ENCODE measurements at regions not wholly inside any gene's neighbourhood (a gene's known extent, or its start where the extent isn't known, plus 50 kb on each side); places are given as distances from the start of the nearest gene placed in this dataset.
A peak's percentile ranks its signal among the peaks of the same experiment; 100 is the strongest.

DNA sequence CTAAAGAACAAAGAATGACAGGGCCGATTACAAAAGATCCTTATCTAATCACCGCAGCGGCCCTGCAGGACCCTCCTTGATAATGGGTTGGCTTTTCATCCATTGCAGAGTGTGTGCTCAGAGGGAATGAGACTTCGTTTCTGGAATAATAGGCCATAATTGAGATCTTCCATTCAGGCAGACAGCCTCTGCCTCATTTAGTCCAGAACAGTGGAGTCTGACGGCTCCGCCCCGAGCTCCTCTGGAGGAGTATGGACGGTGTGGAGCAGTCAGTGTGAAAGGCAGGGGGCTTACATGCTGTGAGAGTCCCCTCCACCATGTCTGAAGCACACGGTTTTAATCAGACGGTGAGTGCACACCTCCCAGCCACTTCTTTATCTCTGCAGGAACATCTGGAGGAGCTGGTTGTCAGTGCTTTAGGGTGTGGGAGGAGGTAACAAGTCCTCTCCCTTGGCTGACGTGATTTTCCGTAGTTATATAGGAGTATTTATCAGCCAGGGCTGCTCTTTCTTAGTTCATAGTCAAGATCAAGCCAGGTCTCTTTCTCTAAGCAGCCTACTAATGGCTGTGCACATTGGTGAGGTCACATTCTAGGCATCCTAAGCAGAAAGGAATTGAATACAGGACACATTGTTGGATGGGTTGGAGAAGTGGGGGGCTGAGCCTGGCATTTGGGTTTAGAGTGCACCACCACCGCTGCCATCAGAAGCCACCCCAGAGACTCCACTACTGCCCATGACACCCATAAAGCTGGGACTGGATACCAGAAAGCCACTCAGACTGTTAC lies 1477.9 kb downstream of the TBC1D22A start:
- DNase-seq (ENCODE audit: low spot score), result no peak
- ATAC-seq (ENCODE audit: low FRiP score), result peak; percentile 61
- TF ChIP-seq, protein P1, sequence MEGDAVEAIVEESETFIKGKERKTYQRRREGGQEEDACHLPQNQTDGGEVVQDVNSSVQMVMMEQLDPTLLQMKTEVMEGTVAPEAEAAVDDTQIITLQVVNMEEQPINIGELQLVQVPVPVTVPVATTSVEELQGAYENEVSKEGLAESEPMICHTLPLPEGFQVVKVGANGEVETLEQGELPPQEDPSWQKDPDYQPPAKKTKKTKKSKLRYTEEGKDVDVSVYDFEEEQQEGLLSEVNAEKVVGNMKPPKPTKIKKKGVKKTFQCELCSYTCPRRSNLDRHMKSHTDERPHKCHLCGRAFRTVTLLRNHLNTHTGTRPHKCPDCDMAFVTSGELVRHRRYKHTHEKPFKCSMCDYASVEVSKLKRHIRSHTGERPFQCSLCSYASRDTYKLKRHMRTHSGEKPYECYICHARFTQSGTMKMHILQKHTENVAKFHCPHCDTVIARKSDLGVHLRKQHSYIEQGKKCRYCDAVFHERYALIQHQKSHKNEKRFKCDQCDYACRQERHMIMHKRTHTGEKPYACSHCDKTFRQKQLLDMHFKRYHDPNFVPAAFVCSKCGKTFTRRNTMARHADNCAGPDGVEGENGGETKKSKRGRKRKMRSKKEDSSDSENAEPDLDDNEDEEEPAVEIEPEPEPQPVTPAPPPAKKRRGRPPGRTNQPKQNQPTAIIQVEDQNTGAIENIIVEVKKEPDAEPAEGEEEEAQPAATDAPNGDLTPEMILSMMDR (IDR thresholded peaks at IDR 0.05), result no peak

DNA sequence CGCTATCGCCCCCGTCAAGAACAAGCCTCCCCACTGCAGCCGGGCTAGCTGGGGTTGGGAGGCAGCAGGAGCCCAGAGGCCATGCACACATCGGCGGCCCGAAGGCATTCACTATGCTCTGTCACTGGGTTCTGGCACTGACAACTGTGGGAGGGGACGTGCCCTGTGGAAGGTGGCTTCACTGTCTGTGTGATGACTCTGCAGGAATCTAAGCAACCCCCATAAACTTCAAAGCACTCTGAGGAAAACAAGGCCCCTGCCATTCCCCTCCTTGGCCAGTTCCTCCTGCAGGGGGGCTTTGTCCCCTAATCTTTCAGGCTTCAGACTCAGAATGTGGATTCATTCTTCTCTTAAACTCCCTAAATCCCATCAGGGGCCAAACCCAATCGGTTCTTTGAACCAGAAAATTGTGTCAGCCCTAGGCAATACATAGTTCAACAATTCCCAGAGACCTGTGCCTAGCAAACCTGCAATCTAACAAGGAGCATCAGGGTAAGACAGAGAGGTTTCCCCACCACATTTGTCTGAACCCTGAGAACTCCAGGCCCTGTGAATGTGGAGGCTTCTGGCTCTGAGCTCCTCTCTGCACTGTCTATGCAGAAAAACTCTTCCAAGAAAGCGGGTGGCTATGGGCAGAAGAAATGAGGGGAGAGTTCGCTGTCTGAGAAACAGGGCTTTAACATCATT lies 1477.2 kb downstream of the TBC1D22A start:
- TF ChIP-seq, protein P1 (IDR thresholded peaks at IDR 0.05), result no peak
- DNase-seq (ENCODE audit: low spot score) (no peak), ATAC-seq (ENCODE audit: low FRiP score) (no peak)

DNA sequence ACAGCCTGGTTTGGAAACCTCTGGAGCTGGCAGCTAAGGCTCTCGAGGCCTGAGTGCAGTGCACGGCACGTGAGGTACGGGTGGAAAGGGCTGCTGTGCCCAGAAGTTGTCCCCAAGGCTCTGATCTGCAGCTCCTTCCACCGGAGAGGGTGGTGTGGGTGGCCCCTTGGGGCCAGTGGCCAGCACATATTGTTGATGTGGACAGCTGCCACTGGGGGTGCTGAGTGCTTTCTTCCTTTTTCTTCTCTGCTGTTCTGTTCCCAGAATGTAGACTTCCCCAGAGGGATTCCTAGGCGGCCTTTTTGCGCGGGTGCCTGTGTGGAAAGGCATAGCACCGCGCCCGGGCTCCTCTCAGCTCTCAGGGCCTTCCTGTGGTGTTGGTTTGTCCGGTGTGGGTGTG lies 1476.5 kb downstream of the TBC1D22A start:
- TF ChIP-seq, protein P1 (IDR thresholded peaks at IDR 0.05), result no peak
- ATAC-seq (ENCODE audit: low FRiP score) (no peak), DNase-seq (ENCODE audit: low spot score) (no peak)

DNA sequence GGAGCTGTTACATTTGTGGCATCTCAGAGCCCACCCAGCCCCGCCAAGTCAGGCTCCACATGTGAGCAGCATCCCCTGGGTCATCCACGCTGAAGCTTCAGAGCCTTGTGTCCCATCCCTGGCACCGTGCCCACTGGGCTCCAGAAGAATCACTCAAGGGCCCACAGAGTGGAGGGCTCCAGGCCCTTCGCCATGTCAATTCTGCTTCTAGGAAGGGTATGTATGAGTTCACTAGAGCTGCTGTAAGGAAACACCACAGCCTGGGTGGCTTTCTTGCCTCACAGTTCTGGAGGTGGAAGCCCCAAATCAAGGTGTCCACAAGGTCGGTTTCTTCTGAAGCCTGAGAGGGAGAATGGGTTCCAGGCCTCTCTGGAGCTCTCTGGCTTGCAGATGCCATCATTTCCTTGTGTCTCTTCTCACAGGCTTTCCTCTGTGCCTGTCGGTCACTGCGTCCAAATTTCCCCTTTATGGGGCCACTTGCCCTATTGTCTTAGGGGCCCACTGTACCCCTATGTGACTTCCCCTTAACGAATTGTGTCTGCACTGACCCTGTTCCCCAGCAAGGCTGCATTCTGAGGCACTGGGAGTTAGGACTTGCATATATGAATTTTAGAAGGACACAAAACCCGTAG lies 1476.0 kb downstream of the TBC1D22A start:
- ATAC-seq (ENCODE audit: low FRiP score) (no peak), DNase-seq (ENCODE audit: low spot score) (no peak)
- TF ChIP-seq, protein P1 (IDR thresholded peaks at IDR 0.05), result no peak

DNA sequence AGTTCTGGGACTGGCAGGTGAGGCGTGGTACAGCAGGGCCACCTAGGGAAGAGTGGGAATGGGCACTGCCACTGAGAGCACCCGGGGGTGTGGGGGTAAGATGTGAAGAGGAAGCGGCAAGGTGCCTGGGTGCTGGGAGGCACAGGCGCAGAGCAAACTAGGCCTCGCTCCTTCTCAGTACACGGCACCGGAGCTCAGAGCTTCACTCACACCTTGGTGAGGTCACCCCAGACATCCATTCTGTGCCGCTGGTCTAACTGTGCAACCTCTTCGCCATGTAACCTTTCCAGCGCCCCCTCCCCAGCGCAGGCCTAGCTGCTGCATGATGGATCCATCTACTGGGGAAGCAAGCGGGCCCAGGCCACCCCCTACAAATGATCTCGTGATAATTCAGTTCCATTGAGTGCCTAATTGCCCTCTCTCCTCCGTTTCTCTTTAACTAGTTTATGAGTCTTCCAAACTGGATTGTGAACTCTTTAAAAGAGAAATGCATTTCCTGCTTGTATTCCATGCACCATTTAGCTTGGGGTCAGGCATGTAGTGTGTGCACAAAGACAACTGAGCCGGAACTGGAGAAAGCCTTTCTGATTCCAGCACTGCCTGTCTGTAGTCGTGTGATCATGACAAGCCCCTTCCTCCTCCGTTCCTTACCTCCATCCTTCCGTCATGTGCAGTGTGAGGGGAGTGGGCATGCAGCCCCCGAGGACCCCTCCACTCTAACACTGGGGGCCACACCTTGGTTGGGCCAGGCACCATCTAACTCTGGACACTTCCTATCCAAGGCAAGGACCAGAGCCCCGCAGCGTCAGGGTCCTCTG lies 1475.2 kb downstream of the TBC1D22A start:
- ATAC-seq (ENCODE audit: low FRiP score) (no peak), DNase-seq (ENCODE audit: low spot score) (no peak)
- TF ChIP-seq, protein P1 (IDR thresholded peaks at IDR 0.05), result no peak

GRCh38 chr22:48236261-48236660 lies 1473.8 kb downstream of the TBC1D22A start:
- DNase-seq (ENCODE audit: low spot score) (no peak), ATAC-seq (ENCODE audit: low FRiP score) (no peak)
- TF ChIP-seq, protein P1 (IDR thresholded peaks at IDR 0.05), result no peak

Measured in omental fat pad (tissue), 3 donors.